LoVo (cell line): ENCODE measurements at regions not wholly inside any gene's neighbourhood (a gene's known extent, or its start where the extent isn't known, plus 50 kb on each side); places are given as distances from the start of the nearest gene placed in this dataset.
A peak's percentile ranks its signal among the peaks of the same experiment; 100 is the strongest.

Source experiments
- DNase-seq: peaks from one replicate; pipeline ENCODE4 v3.0.0-alpha.2; 2016; ENCODE audit warnings: low spot score

DNA sequence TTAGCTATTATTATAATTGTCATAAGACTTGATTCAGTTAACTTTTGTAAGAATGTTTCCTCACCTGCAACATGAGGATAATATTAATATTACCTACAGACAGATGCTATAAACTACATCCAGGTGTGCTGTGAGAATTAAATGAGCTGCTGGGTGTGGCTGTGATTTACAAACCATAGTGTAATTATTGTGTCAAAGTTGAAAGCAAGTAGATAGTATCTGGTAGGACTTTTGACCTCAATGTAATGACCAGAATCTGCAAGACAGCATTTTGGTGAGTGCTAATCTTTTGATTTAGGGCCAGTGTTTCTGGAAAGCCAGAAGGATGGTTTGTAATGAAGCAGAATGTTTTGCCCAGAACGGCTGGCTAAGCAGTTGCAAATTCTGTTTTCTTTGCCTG, 162.5 kb downstream of the TRMT11 start:
- no peak for DNase-seq

DNA sequence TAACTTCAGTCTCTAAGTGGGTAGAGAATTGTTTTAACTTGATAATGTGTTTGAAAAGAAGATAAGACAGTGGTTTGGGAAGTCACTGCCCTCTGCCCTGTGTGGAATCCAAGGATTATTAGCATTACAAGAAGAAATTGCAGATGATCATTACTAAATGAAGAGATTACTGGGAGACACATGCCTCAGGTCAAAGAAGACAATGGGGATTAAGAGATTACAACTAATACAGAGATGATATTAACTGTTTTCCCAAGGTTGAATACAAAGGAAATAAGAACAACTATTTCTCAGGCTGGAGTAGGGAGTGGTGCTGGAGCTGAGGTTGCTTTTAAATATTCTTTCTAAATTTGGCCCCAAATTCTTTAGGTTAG, 166.0 kb downstream of the TRMT11 start:
- no peak for DNase-seq

DNA sequence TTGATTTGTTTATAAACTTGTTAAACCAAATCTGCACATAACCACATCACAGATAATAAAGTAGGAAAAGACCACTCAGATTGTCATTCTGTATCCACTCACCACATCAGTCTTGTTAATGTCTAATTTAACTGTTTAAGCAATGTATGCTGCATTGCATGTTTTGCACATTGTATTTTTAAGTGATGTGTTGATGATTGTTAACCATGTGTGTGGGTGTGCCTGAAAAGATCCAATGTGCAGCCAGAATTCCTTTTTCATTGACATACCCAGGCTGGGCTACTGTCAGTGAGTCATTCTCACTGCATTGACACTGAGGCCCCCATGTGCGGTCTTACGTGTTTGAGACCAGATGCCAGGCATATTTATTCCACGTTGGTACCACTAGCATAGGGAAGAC, 167.3 kb downstream of the TRMT11 start:
- no peak for DNase-seq

DNA sequence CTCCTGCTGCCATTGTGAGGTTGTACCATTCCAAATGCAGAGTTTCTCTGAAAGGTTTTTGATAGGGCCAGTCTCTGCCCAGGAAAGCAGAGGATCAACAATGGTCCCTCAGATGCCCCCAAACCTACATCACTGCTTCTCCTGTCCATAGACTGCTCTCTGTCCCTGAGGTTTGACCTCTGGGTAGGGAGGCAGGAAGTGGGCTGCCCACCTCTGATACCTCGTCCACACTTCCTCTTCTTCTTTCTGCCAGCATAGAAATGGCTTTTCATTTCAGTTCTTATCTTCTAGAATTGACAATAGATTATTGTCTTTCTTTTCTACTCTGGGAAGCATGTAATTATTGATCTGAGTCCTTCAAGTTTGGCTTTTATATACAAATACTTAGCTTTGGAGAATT, 170.6 kb downstream of the TRMT11 start:
- no peak for DNase-seq

DNA sequence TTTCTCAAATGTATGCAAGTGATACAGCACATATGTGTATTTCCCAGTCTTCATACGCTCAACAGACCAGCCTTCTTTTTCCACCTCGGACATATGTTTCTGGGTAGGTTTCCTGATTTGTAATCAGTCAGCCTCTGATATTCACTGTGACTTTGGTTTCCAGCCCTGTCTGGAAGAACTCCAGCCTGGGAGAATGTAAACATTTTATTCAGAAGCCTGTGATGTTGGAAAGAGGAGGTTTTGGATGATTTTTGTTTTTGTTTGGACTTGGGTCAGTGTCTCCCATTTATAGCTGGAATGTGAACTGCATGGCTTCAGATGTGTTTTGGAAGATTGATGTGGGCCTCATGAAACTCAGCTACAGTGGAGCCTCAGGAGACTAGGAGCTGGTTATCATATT, 172.2 kb upstream of the CENPW start:
- DNase-seq = no peak

DNA sequence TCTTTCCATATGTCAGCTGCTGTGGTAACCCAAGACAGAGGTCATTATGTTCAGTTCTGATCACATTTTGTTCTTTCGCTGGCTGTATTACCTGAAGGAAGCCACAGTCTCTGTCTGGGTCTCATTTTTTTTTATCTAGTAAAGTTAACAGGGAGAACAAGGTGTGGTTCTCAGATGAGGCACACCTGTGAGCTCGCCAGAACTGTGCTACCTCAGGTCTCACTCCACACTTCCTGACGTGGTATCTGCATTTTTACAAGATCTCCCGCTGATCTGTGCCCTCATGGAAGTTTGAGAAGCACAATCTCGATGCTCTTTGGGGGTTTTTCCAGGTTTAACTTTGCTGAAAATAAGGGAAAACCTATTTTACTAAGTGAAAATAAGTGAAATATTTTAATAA, 169.5 kb upstream of the CENPW start:
- peak; percentile 33 for DNase-seq

DNA sequence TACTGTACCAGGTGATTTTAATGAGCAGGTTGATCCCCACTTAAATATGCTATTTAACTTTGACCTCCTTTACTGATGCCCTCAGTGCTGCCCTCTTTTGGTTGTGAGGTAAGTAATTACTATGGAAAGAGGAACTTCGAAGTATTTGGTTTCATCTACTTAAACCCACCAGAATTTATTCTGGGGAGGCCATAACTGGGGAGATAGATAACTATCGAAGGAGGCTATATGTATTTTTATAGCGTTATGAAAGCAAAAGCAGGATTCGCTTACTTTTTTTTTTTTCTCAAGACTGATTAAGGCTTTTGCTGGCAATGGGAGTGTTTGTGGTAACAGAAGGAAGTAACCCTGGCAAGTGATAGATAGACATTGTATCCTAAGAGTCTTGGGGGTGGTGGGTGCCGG, 168.9 kb upstream of the CENPW start:
- DNase-seq = peak; percentile 47

DNA sequence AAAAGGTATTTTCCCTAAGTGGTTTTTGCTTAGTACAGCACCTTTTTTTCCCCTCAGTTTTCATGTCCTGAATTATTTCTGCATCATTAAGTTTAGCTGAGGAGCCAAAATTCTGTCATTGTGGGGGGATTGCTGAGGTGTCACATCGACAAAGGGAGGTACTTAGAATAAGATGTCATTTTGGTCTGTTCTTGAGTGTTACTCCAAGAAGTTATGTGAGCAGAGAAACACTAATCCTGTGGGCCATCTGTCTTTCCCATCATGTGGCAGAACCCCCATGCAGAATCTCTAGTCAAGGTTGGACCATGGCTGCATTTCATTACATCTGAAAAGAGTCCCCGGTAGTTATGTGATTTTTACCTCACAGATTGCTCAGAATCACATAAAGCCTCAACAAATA, 167.8 kb upstream of the CENPW start:
- DNase-seq = no peak

DNA sequence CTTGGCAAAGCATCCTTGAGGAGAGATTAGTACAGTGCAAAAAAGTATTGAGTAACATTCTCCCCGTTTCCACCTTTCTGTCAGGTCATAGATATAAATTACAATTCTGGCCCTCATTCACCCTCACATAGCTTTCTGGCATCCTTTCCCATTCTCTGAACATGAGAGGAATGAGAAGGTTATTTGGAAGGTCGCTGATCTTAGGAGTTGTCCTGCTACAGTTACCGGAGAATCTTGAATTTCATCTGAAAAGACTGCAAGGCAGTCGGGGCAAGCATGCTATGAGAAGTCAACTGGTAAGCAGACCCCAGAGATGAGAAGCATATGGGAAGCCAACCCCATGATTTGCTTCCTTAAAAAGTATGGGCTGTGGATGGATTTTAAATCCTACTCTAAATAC, 166.7 kb upstream of the CENPW start:
- no peak for DNase-seq

DNA sequence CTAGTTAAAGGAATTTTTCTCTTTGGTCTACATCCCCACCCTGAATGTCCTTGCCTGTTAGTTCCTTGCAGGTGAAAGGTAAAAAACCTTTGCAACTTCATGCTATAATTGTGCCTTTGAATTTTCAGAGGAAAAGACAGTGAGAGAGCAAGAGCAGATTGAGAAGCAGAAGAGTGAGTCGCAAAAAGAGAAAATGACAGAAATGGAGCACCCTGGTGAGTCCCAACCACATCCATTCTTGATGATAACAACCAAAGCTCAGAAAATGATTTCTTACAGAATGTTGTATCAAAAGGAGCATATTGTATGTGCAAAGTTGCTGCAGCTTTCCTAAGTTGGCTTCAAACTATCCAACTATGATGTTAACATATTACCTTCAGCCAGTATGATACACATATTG, 165.2 kb upstream of the CENPW start:
- DNase-seq = no peak

DNA sequence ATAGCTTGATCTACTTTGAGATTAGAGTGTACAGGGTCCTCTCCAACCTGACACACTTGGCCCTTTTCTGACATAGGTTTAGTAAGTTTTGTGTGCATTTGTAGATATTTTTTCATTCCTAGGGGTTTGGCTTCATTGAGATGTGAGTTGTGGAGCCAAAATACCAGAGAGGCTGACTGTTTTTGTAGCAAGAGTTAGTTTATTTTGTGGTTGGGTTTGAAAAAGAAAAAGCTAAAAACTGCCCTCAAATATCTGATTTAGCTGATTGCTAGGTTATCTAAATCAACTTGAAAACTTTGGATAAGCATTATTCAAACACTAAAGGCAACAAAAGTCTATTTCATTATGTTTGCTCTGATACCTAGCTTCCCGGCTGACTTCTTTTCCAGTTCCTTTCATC, 164.7 kb upstream of the CENPW start:
- no peak for DNase-seq

DNA sequence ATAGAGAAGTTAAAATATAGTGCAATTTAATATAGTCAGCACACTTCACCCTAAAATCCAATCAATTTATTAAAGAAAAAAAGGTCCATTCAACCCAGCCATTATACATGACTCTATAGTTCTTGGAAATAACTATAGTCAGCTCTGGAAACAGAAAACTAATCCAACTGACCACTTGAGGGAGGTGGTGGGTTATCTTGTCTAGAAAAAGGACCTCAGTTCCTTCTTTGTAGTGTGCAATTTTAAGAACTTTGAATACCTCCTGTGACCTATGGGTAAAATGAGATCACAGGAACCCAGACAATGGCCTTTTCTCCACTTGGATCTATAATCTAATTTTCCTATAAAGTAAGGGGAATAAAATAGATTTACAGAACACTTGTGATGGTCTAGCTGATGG, 163.6 kb upstream of the CENPW start:
- DNase-seq = no peak

DNA sequence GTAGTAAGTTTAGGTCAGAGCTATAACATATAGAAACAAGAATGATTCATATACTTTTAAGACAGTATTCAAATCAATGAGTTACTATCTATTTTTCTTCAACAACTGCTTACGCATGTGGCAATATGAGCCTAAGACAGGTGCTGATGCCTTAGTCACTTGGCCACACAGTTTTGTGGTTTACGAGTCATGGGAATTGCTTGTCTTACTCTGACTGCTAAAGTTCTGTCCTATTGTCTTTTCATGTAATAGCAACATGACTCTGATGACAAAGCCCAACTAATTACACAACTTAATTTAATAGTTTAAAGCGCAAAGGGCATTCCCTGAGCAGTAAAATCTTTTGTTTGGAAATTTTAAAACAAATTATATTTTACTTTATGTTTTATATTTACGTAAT, 159.3 kb upstream of the CENPW start:
- peak; percentile 63 for DNase-seq

DNA sequence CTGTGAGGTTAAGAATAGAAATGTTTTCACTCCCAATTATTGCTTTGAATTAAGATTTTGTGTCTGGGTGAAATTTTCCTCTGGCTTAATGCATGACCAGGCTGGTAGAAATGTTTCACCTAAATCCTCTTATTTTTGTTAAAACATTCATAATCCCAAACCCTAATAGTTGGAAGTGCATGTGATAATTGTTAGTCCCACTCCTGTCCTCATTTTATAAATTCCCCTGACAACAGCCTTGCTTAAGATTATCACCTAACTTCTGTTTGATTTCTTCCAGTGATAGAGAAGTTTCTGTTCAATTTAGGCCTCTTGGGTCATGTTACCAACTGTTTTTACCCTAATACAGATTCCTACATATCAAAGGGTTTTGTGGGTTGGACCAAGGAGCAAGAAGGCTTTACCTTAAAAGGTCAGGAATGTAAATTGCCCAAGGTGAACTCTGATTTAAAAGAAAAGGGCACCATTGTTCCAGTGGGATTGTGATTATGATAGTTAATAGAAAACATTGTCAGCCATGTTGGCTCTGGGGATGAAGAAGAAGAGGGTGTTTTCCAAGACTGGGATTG, 158.7 kb upstream of the CENPW start:
- no peak for DNase-seq

DNA sequence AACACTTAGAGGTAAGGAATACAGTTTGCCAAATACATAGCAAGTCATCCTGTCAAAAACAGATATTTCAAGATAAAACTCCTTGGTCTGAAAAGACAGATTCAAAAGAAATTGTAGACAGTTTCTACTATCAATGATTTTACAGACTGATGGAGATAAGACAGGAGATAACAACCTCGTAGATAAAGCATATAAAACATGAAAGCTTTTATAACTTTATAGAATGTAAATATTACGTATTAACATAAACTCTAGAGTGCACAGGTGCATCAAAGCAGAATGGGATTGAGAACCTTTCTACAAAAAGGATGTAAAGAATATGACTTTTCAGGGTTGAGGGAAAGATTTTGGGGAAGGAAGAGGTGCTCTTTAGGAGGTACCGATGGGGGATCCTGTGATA, 158.0 kb upstream of the CENPW start:
- no peak for DNase-seq

DNA sequence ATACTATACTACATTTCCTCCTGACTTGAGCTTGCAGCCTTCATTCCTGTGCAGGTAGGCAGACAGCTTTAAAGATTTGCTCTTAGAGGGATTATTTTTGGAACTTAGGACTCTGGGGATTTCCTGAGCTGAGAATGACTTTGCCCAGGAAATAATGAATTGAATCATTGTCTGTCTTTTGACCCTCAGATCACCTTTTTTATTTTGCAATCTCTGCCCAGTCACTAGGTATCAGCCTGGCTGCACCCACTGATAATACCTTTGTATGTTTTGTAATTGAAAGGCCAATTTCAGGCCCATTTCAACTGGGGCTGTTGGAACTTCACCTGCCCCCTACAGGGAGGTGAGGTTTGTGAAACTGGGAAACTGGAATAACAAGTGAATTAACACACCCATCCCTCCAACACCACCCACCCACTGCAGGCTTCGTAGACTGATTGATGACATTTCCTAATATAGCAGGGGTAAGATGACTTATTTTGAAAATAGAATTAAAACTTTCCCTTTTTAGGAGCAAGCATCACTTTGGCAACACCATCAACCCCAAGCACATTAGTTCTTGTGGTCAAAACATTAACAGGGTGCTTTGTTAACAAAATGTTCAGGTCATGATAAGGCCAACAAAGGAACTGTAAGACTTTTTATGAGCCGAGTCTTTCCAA, 157.1 kb upstream of the CENPW start:
- no peak for DNase-seq

DNA sequence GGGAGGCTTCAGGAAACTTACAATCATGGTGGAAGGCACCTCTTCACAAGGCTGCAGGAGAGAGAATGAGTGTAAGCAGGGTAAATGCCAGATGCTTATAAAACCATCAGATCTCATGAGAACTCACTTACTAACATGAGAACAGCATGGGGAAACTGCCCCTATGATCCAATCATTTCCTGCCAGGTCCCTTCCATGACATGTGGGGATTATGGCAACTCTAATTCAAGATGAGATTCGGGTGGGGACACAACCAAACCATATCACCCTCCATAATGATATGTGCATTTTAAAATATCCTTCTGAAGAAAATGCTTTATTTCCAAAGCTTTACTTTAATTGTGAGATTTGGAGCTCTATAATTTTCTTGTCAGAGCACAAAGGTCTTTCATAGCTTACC, 154.1 kb upstream of the CENPW start:
- no peak for DNase-seq

DNA sequence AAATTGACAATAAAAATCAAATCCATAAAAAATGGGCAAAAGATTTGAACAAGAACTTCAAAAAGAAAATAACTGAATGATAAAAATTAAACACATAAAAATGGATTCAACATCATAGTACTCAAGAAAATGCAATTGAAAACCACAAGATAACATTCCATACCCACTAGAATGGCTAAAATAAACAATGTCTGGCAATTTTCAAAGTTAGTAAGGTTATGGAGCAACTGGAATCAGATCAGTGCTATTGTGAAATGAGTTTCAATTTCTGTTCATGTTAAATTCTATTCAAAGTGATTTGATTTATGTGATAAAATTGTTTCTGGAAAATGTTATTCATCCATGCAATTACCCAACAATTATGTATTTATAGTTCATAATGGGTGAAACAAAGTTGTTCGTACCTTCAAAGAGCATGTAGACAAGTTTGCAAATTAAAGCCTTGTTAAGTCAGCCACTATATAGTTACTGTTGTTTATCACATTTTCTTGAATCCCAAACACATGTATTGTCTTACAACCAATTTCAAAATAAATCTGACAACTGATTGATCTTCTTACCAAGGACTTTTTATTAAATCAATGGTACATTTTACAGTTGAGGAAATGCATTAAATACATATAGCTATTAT, 151.5 kb upstream of the CENPW start:
- DNase-seq = no peak

DNA sequence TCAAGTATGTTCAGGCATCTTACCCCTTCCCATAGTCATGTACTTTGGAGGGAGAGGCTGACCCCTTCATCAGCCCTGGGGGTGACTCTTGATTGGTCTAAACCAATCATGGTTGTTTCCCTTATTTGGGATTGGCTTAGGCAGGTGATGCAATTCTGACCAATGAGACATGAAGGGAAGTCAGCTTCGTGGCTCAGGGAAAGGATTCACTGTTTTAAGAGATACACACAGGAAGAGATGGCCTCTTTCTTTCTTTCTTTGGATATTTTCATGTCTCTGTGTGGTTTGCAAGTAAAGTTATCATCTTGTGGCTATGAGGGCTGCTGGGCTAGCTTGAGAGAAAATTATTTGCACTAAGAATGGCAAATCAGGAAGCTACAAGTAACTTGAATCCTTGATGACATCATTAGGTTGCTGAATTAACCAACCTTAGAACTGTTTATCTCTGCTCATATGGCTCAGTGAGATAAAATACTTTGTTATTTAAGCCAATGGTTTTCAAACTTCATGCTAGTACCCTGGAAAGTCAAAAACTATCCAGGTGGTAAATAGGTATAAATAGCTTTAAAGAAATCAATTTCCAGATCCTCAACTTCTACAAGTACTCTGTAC, 144.2 kb upstream of the CENPW start:
- no peak for DNase-seq

DNA sequence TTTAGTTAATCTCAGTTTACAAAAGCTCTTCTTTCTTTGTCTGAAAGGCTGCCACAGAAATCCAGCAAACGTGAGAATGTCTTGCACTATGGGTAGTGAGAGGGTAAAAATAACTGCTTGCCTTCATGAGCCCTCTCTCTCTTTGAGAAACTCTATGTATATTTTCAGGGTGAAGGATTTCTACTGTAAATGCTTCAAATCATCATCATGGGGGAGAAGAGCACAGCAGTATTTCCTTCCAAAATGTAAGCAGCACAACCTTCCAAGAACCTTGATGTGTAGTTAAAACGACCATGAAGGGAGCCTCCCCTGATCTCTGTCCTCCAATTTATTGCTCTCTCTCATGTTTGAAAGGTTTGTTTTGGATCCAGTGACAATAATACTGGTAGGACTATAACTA, 141.3 kb upstream of the CENPW start:
- DNase-seq = no peak

DNA sequence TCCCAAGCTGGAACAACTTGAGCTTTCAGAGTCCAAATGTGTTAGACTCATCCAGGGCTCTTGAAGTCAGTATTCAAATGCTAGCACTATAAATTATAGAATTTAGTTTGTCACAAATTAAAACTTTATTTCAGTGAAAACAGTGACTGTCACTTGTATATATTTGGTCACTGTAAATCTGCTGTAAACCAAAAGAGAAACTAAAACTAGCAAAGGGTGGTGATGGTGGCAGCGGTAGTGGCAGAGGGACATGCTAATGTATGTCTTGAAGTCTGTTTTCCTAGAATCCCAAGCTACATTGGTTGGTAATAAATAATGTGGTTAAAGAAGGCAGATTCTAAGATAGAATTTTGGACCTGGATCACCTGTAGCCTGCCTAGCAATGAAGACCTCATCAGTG, 140.4 kb upstream of the CENPW start:
- no peak for DNase-seq

DNA sequence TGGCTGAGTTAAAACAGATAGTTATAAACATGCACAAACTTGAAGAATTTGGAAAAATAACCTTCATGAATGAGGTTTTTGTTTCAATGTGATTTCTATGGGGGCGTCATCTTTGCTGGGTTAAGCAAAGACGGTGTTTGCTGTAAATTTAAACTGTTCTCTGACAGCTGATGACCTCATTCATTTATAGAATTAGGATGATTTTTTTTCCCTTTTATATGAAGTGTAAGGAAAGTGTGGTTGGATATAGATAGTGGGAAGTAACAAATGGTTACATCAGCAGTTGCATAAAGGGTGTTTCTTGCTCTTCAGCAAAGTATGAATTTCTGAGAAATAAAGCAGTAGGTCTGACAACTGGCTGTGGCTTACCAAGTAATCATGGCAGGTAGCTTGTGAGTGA, 137.2 kb upstream of the CENPW start:
- no peak for DNase-seq

DNA sequence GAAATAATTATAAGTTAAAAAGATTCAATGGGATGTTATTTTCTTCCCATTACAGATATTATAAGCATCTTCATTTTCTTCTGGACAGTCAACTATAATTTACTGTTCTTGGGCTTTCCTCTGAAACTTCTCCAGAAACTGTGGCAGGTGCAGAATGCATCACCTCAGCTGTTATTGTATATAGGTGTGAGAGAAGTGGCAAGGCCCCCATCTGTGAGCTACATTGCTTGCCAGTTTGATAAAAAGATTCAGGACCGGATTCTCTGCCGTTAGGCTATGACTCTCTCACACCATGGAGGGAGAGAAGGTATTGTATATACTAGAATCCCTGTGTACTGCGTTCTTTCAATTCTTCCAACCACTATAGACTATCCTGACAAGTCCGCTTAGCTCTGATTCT, 135.8 kb upstream of the CENPW start:
- no peak for DNase-seq

DNA sequence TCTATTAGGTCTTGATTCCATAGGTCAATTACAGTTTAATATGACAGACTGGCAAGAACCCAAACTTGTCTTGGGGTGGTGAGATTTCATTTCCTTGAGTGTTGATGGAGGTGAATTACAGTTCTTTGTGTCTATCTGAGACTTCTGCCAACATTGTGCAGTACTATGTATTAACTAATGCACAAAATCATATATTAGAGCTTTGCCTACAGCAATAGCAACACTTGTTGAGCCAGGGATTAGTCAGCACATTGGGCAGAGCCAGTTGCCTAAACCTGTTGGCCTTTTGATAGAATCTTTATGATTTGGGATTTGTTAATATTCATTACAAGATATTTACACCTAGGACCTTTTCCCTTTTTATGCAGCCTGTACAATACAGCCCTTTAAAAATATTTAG, 135.3 kb upstream of the CENPW start:
- no peak for DNase-seq
